ENCODE measurements at regions not wholly inside any gene's neighbourhood (a gene's known extent, or its start where the extent isn't known, plus 50 kb on each side); places are given as distances from the start of the nearest gene placed in this dataset.

GRCh38 chrX:129144172-129145038 is 378.9 kb downstream of the SMARCA1 start:
- H3K4me3 ChIP-seq (ENCODE audit: low read depth, low read length): no peak overlapping the region
- DNase-seq (ENCODE audit: low read depth): no peak
- no peak for TF ChIP-seq CTCF (IDR thresholded peaks at IDR 0.05; ENCODE audit: insufficient read depth, low read depth, low read length)

GRCh38 chrX:129139837-129140598 is 383.3 kb downstream of the SMARCA1 start:
- no peak overlapping the region for H3K4me3 ChIP-seq (ENCODE audit: low read depth, low read length)
- no peak for TF ChIP-seq CTCF (IDR thresholded peaks at IDR 0.05; ENCODE audit: insufficient read depth, low read depth, low read length)
- no peak for DNase-seq (ENCODE audit: low read depth)

- DNase-seq (ENCODE audit: low read depth): no peak
- TF ChIP-seq CTCF (IDR thresholded peaks at IDR 0.05; ENCODE audit: insufficient read depth, low read depth, low read length): no peak
- H3K4me3 ChIP-seq (ENCODE audit: low read depth, low read length): no peak overlapping the region
These were observed 398.0 kb downstream of the SMARCA1 start for GRCh38 chrX:129125122-129125914.

- TF ChIP-seq CTCF (IDR thresholded peaks at IDR 0.05; ENCODE audit: insufficient read depth, low read depth, low read length): no peak
- H3K4me3 ChIP-seq (ENCODE audit: low read depth, low read length): no peak overlapping the region
- no peak for DNase-seq (ENCODE audit: low read depth)
These were observed 399.5 kb downstream of the SMARCA1 start for GRCh38 chrX:129123795-129124194.

- TF ChIP-seq CTCF (IDR thresholded peaks at IDR 0.05; ENCODE audit: insufficient read depth, low read depth, low read length): no peak
- no peak overlapping the region for H3K4me3 ChIP-seq (ENCODE audit: low read depth, low read length)
- DNase-seq (ENCODE audit: low read depth): no peak
These were observed 406.4 kb downstream of the SMARCA1 start for GRCh38 chrX:129116676-129117470.

GRCh38 chrX:129115935-129116334 is 407.4 kb downstream of the SMARCA1 start:
- no peak for TF ChIP-seq CTCF (IDR thresholded peaks at IDR 0.05; ENCODE audit: insufficient read depth, low read depth, low read length)
- H3K4me3 ChIP-seq (ENCODE audit: low read depth, low read length): no peak overlapping the region
- no peak for DNase-seq (ENCODE audit: low read depth)

Data from fibroblast of villous mesenchyme (primary cell).